ENCODE measurements at regions not wholly inside any gene's neighbourhood (a gene's known extent, or its start where the extent isn't known, plus 50 kb on each side); places are given as distances from the start of the nearest gene placed in this dataset.

DNA sequence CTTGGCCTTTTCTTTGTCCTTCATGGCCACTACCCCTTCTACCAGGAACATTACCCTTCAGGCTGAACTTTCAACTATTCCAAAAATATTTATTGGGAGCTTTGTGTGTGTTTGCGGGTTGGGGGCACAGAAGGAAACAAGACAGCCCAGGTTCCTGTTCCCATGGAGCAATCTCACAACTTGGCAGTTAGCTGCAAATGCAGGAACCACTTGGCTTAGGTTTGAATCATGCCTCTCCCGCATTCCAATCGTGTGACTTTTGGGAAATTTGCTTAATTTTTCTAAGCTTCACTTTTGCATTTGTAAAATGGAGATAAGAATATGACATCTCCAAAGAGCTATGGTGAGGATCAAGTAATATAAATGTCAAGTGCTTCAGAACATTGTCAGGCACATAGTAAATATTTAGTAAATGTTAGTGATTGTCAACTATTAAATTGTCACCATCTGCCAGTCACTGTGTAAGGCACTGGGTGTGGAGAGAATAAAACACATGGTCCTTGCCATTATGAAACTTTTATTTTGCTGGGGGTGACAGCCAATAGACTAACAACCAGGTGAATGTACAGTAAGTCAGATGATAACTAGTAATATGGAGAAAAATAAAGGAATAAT, 277.1 kb downstream of the SNX13 start:
- no peak for TF ChIP-seq NR1H2 (CRISPR knock-in tag; IDR thresholded peaks at IDR 0.05; ENCODE audit: borderline replicate concordance, low read depth)
- no peak for TF ChIP-seq CBX5 (CRISPR knock-in tag; IDR thresholded peaks at IDR 0.05; ENCODE audit: borderline replicate concordance)
- TF ChIP-seq, protein P1, sequence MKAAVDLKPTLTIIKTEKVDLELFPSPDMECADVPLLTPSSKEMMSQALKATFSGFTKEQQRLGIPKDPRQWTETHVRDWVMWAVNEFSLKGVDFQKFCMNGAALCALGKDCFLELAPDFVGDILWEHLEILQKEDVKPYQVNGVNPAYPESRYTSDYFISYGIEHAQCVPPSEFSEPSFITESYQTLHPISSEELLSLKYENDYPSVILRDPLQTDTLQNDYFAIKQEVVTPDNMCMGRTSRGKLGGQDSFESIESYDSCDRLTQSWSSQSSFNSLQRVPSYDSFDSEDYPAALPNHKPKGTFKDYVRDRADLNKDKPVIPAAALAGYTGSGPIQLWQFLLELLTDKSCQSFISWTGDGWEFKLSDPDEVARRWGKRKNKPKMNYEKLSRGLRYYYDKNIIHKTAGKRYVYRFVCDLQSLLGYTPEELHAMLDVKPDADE (CRISPR knock-in tag; IDR thresholded peaks at IDR 0.05), result no peak
- TF ChIP-seq SMYD3 (CRISPR knock-in tag; IDR thresholded peaks at IDR 0.05), result no peak
- TF ChIP-seq, protein P2, sequence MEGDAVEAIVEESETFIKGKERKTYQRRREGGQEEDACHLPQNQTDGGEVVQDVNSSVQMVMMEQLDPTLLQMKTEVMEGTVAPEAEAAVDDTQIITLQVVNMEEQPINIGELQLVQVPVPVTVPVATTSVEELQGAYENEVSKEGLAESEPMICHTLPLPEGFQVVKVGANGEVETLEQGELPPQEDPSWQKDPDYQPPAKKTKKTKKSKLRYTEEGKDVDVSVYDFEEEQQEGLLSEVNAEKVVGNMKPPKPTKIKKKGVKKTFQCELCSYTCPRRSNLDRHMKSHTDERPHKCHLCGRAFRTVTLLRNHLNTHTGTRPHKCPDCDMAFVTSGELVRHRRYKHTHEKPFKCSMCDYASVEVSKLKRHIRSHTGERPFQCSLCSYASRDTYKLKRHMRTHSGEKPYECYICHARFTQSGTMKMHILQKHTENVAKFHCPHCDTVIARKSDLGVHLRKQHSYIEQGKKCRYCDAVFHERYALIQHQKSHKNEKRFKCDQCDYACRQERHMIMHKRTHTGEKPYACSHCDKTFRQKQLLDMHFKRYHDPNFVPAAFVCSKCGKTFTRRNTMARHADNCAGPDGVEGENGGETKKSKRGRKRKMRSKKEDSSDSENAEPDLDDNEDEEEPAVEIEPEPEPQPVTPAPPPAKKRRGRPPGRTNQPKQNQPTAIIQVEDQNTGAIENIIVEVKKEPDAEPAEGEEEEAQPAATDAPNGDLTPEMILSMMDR (CRISPR knock-in tag; IDR thresholded peaks at IDR 0.05), result no peak
- TF ChIP-seq ZNF792 (CRISPR knock-in tag; IDR thresholded peaks at IDR 0.05), result no peak
- no peak for TF ChIP-seq CC2D1A (CRISPR knock-in tag; IDR thresholded peaks at IDR 0.05)

All from HepG2 (cell line).